BJ (cell line): ENCODE measurements at regions not wholly inside any gene's neighbourhood (a gene's known extent, or its start where the extent isn't known, plus 50 kb on each side); places are given as distances from the start of the nearest gene placed in this dataset.

Experiments
- CTCF ChIA-PET: fragments of 350-600 bp; formaldehyde crosslinking; extraction: SDS; loops from one replicate; lab custom pipeline; 2021; ENCODE audit warnings: antibody characterized with exemption, inconsistent platforms; lab: Yijun Ruan, JAX
- POLR2A ChIA-PET: fragments of 300-600 bp; sonication (Branson Sonifier 250); formaldehyde crosslinking; extraction: SDS; loops from one replicate; lab custom pipeline; 2021; ENCODE audit warnings: antibody characterized with exemption; lab: Charles Lee
- DNase-seq: peaks from one replicate; pipeline ENCODE4 v3.0.0-alpha.2; 2011; ENCODE audit warnings: low read depth
- H3K27me3 ChIP-seq: 2 replicates; pipeline ENCODE4 v1.6.0; 2011; ENCODE audit warnings: low read length; ENCODE audit not compliant: control insufficient read depth, insufficient read depth
- H3K36me3 ChIP-seq: 2 replicates; pipeline ENCODE4 v1.5.1; 2011; ENCODE audit warnings: low read length; ENCODE audit not compliant: control insufficient read depth, insufficient read depth
- H3K4me3 ChIP-seq: 2 replicates; pipeline ENCODE4 v1.5.1; 2011; ENCODE audit warnings: low read depth, mild to moderate bottlenecking, control low read depth, low read length
- TF ChIP-seq, protein P1 (sequence below): IDR thresholded peaks from 2 replicates; pipeline ENCODE4 v1.5.1; 2011; ENCODE audit warnings: low read depth, mild to moderate bottlenecking, control low read depth, inconsistent platforms, low read length, moderate library complexity; ENCODE audit not compliant: insufficient read depth

DNA sequence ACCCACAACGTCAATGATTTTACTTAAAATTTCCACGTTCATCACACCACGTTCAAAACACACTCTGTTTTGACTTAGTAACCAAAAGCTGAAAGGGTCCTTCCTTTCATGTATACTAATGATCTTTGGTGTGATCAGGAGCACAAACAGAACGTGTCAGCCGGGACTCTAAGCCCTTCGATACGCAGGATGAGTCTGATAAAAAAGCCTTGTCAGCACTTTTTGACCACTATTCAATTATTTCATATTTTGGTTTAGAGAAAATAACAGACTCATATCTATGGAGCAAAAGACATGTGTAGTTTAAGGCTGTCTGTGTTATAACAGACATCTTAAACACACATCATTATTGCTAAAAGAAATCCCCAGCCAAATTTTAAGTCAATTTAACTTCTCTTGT, 345.3 kb downstream of the ZNF516 start:
- Histone ChIP-seq H3K36me3 (no peaks in the 10 kb centered on the region), H3K27me3 (no peaks in the 10 kb centered on the region), H3K4me3 (no peak overlapping the region)
- ChIA-PET CTCF (no interaction called here), POLR2A (no interaction called here)
- TF ChIP-seq, protein P1, sequence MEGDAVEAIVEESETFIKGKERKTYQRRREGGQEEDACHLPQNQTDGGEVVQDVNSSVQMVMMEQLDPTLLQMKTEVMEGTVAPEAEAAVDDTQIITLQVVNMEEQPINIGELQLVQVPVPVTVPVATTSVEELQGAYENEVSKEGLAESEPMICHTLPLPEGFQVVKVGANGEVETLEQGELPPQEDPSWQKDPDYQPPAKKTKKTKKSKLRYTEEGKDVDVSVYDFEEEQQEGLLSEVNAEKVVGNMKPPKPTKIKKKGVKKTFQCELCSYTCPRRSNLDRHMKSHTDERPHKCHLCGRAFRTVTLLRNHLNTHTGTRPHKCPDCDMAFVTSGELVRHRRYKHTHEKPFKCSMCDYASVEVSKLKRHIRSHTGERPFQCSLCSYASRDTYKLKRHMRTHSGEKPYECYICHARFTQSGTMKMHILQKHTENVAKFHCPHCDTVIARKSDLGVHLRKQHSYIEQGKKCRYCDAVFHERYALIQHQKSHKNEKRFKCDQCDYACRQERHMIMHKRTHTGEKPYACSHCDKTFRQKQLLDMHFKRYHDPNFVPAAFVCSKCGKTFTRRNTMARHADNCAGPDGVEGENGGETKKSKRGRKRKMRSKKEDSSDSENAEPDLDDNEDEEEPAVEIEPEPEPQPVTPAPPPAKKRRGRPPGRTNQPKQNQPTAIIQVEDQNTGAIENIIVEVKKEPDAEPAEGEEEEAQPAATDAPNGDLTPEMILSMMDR, result no peak
- no peak for DNase-seq

DNA sequence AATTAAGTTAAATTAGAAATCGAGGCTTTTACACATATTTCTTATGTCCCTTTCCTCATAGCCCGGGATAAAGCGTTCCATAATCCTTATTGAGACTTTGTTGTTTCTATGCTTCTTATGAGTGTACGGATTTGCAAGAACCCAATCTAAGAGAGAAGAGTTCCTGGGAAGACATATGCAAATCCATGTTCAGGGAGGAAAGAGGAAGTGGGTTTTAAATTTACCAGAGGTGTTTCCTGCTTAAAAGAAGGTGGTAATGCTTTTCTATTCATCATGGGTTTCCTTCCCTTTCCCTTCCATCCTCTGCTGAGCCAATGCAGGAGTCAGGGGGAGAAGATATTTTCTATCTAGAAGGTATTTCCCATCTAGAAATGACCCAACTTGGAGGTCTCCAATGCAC, 345.8 kb downstream of the ZNF516 start:
- Histone ChIP-seq H3K27me3 (no peaks in the 10 kb centered on the region), H3K36me3 (no peaks in the 10 kb centered on the region), H3K4me3 (no peak overlapping the region)
- POLR2A ChIA-PET, result no interaction called here
- no peak for DNase-seq
- TF ChIP-seq, protein P1, result no peak
- CTCF ChIA-PET, result no interaction called here

DNA sequence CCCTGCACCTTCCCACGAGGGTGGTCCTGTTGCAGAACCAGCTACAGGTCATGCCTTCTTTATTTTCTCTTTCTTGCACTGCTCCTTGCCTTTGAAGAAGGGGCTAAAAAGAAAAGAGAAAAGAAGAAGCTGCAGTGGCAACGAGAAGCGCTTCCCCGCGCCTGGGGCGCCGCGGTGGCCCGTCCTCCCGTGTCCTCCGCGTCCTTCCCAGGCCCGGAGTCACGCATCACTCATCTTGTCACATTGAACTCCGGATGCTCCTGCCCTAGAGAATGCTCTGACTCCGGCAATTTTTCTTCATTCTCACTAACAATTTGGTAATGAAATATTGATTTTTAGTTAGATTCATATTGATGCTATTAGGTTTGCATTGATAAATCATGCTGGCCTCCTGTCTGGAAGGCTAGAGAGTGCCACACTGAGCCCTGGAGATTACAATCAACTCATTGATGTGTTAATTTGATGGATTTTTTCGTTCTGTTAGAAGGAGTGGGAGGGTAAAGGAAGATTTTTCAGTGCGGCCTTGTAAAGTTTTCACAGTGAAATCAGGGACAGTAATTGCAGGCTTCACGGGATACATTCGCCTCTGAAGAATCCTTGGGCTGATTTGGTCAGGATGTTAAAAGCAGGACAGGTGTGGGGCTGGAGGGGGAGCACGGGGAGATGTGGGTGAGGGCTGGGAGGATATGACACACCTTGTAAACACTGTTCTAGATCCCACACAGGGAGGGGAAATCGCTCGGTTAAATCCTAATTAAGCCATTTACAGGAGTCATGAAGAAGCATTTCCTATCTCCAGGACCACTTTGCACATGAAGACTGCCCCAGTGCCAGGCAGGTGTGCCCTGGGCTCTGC, 349.3 kb downstream of the ZNF516 start:
- Histone ChIP-seq H3K27me3 (no peaks in the 10 kb centered on the region), H3K36me3 (no peaks in the 10 kb centered on the region), H3K4me3 (no peak overlapping the region)
- ChIA-PET POLR2A (no interaction called here), CTCF (no interaction called here)
- TF ChIP-seq, protein P1, result no peak
- no peak for DNase-seq

DNA sequence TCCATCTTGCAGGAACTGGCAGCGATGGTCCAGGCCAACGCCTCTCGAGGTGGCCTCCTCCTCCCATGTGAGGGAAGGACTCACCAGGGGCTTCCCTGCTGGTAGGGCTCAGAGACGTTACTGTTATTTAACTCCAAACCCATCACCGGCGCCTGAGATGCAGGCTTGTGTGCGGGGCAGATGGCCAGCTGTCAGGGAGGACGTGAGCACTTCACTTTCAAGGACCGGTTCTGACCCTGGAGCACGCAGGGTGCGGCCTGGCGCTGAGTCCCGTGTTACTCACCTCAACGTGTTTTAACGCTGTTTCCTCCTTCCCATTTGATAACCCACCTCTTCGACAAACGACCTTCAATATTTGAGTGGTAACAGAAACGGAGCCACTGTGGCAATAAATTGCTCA, 350.2 kb downstream of the ZNF516 start:
- ChIA-PET CTCF (no interaction called here), POLR2A (no interaction called here)
- no peaks in the 10 kb centered on the region for H3K36me3 ChIP-seq
- DNase-seq, result no peak
- TF ChIP-seq, protein P1, result no peak
- H3K4me3 ChIP-seq, result no peak overlapping the region
- no peaks in the 10 kb centered on the region for H3K27me3 ChIP-seq

DNA sequence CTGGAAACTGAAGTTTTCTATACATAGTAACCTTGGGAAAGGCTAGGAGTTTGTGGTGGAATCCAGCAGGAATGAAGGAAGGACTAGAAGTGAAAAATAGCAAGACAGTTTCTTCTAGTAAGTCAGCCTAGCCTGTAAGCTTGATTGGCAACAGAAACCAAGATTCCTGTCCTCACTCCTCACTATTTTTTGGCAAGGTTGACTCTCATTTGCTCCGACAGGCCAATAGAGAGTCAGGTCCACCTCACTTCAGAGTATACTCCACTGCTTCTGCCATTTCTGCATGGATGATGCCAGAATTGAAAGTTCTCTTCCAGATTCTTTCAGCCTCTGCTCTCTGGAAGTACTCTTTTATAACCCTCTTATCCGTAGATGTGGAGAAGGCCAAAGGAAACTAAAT, 352.4 kb downstream of the ZNF516 start:
- CTCF ChIA-PET, result no interaction called here
- Histone ChIP-seq H3K4me3 (no peak overlapping the region), H3K27me3 (no peaks in the 10 kb centered on the region), H3K36me3 (no peaks in the 10 kb centered on the region)
- POLR2A ChIA-PET, result no interaction called here
- DNase-seq, result no peak
- TF ChIP-seq, protein P1, result no peak
